CD14-positive monocyte (primary cell): ENCODE measurements at regions not wholly inside any gene's neighbourhood (a gene's known extent, or its start where the extent isn't known, plus 50 kb on each side); places are given as distances from the start of the nearest gene placed in this dataset.

Experiments used
- DNase-seq, 3 donors: peaks; one replicate each; pipeline ENCODE4 v3.0.0-alpha.2; 2011 to 2022
- H2AFZ ChIP-seq: 2 replicates; pipeline ENCODE4 v1.6.0; 2012; ENCODE audit warnings: mild to moderate bottlenecking, low read depth, low read length, inconsistent platforms; ENCODE audit not compliant: insufficient read depth, poor library complexity, severe bottlenecking
- H3K27ac ChIP-seq, 2 donors: 1 replicate in 1 of 2; 2 replicates in 1 of 2; pipeline ENCODE4 v1.5.1; 2012 to 2013; ENCODE audit warnings: low read length in 2 of 2, control low read depth in 1 of 2, inconsistent platforms in 1 of 2, low read depth in 1 of 2, mild to moderate bottlenecking in 1 of 2
- H3K27me3 ChIP-seq, 2 donors: one replicate each; pipeline versions ENCODE4 v1.6.0 to v1.6.1; 2011 to 2013; ENCODE audit warnings: low read length in 2 of 2; ENCODE audit not compliant: control insufficient read depth in 2 of 2, insufficient read depth in 2 of 2
- H3K36me3 ChIP-seq, 2 donors: replicated peaks in 1 of 2; 1 replicate in 1 of 2; 2 replicates in 1 of 2; pipeline versions ENCODE4 v1.5.1 to v1.6.1; 2012 to 2013; ENCODE audit warnings: low read length in 2 of 2, control low read depth in 1 of 2, inconsistent platforms in 1 of 2, mild to moderate bottlenecking in 1 of 2; ENCODE audit not compliant: insufficient read depth in 2 of 2, control insufficient read depth in 1 of 2
- H3K4me1 ChIP-seq, 2 donors: 1 replicate in 1 of 2; 2 replicates in 1 of 2; pipeline versions ENCODE4 v1.5.1 to v1.6.1; 2012 to 2013; ENCODE audit warnings: low read length in 2 of 2, control low read depth in 1 of 2, inconsistent platforms in 1 of 2, mild to moderate bottlenecking in 1 of 2, moderate library complexity in 1 of 2; ENCODE audit not compliant: insufficient read depth in 2 of 2, control insufficient read depth in 1 of 2
- H3K4me2 ChIP-seq: replicated peaks from 2 replicates; pipeline ENCODE3; 2012; ENCODE audit warnings: low read length, moderate library complexity, mild to moderate bottlenecking; ENCODE audit not compliant: poor library complexity, severe bottlenecking; ENCODE audit errors: extremely low read depth
- H3K4me3 ChIP-seq, 3 experiments: fragments of 200-600 bp in 1 of 3; sonication (generic) in 1 of 3; replicated peaks in 1 of 3; 1 replicate in 2 of 3; 2 replicates in 1 of 3; pipeline ENCODE4 v1.5.1; 2011 to 2013; ENCODE audit warnings: low read length in 3 of 3, mild to moderate bottlenecking in 3 of 3, control low read depth in 2 of 3, low read depth in 2 of 3, inconsistent platforms in 1 of 3, moderate library complexity in 1 of 3
- H3K79me2 ChIP-seq: 2 replicates; pipeline ENCODE4 v1.6.0; 2012; ENCODE audit warnings: mild to moderate bottlenecking, control low read depth, inconsistent platforms, low read length, moderate library complexity; ENCODE audit not compliant: insufficient read depth
- H3K9ac ChIP-seq: 2 replicates; pipeline ENCODE4 v1.6.0; 2017; ENCODE audit warnings: low read length, mild to moderate bottlenecking; ENCODE audit not compliant: insufficient read depth, poor library complexity, severe bottlenecking
- H3K9me3 ChIP-seq, 2 donors: replicated peaks in 1 of 2; 1 replicate in 1 of 2; 2 replicates in 1 of 2; pipeline versions ENCODE4 v1.5.1 to v1.6.1; 2012 to 2013; ENCODE audit warnings: low read length in 2 of 2, control low read depth in 1 of 2; ENCODE audit not compliant: control insufficient read depth in 1 of 2, insufficient read depth in 1 of 2
- H4K20me1 ChIP-seq: 2 replicates; pipeline ENCODE4 v1.6.0; 2012; ENCODE audit warnings: mild to moderate bottlenecking, low read length, control low read depth, moderate library complexity; ENCODE audit not compliant: insufficient read depth
- H3K27ac Mint-ChIP-seq, 7 donors: one replicate each; pipeline ENCODE4 v1.8.0; 2020; ENCODE audit warnings: mild to moderate bottlenecking in 7 of 7, mixed read lengths in 7 of 7, moderate library complexity in 6 of 7, inconsistent platforms in 2 of 7
- H3K27me3 Mint-ChIP-seq, 3 donors: one replicate each; pipeline ENCODE4 v1.8.0; 2021 to 2022; ENCODE audit warnings: low read depth in 3 of 3, mild to moderate bottlenecking in 3 of 3, mixed read lengths in 3 of 3, moderate library complexity in 3 of 3, inconsistent platforms in 1 of 3
- H3K36me3 Mint-ChIP-seq, 2 donors: one replicate each; pipeline ENCODE4 v1.8.0; 2020; ENCODE audit warnings: mixed read lengths in 2 of 2, inconsistent platforms in 1 of 2, mild to moderate bottlenecking in 1 of 2
- H3K4me1 Mint-ChIP-seq: one replicate; pipeline ENCODE4 v1.8.0; 2020; ENCODE audit warnings: mild to moderate bottlenecking, mixed read lengths
- H3K4me3 Mint-ChIP-seq, 2 donors: one replicate each; pipeline ENCODE4 v1.8.0; 2020; ENCODE audit warnings: mild to moderate bottlenecking in 2 of 2, mixed read lengths in 2 of 2, moderate library complexity in 1 of 2
- H3K9me3 Mint-ChIP-seq, 7 donors: one replicate each; pipeline ENCODE4 v1.8.0; 2020 to 2022; ENCODE audit warnings: mixed read lengths in 7 of 7, mild to moderate bottlenecking in 6 of 7, moderate library complexity in 6 of 7, inconsistent platforms in 2 of 7
- WGBS: methylation state at CpG from one replicate; pipeline ENCODE4 v1.1.5; 2013; ENCODE audit warnings: missing lambda C conversion rate; ENCODE audit not compliant: insufficient coverage; 5-methylcytosine and 5-hydroxymethylcytosine counted together
- intact Hi-C, 2 donors: fragments of 100-400 bp; cut with micrococcal nuclease; formaldehyde crosslinking; loops; one replicate each; pipeline versions ENCODE4 v1.15.0 to v1.15.1; 2023
- TF ChIP-seq, protein P1 (sequence below): fragments of 200-600 bp; IDR thresholded peaks from one replicate; pipeline ENCODE4 v1.8.0; 2022; ENCODE audit warnings: antibody characterized with exemption, mild to moderate bottlenecking

DNA sequence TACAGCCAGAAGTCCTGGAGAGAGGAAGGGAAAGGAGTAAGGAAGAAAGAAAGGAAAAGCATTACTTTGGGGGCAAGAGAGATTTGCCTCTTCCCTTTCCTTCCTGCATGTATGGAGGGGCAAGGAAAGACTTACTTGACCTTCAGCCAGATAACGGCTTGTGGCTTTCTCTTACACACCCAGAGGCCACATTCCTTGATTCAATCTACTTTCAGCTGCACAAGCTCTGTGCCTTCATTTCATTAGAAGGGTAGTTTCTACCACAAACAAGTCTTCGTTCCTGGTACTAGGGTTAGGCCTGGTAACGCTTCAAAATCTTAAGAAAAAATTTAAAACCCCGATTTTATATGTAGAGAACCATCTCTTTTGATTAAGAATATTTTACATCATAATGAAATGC is 835.9 kb downstream of the TUSC7 start:
- Histone ChIP-seq H3K4me1 (no peaks in the 10 kb centered on the region), H4K20me1 (no peaks in the 10 kb centered on the region), H3K9me3 (no peaks in the 10 kb centered on the region), H3K4me2 (no peak overlapping the region), H3K79me2 (no peaks in the 10 kb centered on the region), H2AFZ (no peak overlapping the region), H3K4me3 (no peak overlapping the region), H3K9ac (no peak overlapping the region), H3K27ac (no peak overlapping the region), H3K27me3 (no peaks in the 10 kb centered on the region), H3K36me3 (no peaks in the 10 kb centered on the region)
- H3K27ac Mint-ChIP-seq, result no peak overlapping the region
- 67% methylated on average over 1 of the region's 4 CpGs for WGBS
- TF ChIP-seq, protein P1, sequence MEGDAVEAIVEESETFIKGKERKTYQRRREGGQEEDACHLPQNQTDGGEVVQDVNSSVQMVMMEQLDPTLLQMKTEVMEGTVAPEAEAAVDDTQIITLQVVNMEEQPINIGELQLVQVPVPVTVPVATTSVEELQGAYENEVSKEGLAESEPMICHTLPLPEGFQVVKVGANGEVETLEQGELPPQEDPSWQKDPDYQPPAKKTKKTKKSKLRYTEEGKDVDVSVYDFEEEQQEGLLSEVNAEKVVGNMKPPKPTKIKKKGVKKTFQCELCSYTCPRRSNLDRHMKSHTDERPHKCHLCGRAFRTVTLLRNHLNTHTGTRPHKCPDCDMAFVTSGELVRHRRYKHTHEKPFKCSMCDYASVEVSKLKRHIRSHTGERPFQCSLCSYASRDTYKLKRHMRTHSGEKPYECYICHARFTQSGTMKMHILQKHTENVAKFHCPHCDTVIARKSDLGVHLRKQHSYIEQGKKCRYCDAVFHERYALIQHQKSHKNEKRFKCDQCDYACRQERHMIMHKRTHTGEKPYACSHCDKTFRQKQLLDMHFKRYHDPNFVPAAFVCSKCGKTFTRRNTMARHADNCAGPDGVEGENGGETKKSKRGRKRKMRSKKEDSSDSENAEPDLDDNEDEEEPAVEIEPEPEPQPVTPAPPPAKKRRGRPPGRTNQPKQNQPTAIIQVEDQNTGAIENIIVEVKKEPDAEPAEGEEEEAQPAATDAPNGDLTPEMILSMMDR, result no peak
- H3K9me3 Mint-ChIP-seq, result peaks cover 0 to 2% (median 0%) of the 10 kb centered on the region in 7 donors
- DNase-seq, result no peak
- intact Hi-C loops, result no loop called here
- no peak overlapping the region for H3K4me3 Mint-ChIP-seq
- H3K27me3 Mint-ChIP-seq, result peaks cover 0 to 5% (median 3%) of the 10 kb centered on the region in 3 donors
- H3K36me3 Mint-ChIP-seq, result no peaks in the 10 kb centered on the region
- H3K4me1 Mint-ChIP-seq, result no peaks in the 10 kb centered on the region

DNA sequence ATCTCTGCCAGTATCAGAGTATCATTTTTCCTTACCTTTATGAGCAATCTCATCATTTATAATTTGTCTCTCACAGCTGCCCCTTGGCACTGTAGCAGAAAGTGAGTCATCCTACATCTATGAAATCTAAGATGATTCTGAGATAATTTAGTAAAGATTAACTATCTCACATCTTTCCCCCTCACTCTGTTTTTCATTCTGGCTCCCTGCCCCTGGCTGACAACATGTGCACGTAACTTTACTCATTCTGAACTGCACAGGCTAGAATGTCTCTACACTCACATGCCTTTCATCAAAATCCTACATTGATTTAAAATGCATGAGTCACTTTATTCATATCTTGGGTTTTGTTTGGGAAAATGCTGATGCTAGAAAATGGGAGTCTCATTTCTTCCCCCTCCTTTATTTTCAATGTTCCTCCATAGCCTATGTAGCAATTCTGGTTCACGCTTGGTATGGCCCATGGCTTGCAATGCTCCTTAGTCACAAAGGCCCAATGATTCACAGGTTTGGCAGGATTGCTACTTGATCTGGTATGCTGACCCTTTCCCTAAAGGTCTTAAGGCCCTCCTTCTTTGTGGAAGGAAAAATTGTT is 838.5 kb downstream of the TUSC7 start:
- Histone ChIP-seq H3K27ac (no peak overlapping the region), H3K4me1 (peaks cover 0 to 5% of the 10 kb centered on the region in 2 donors), H3K9ac (no peak overlapping the region), H3K79me2 (no peaks in the 10 kb centered on the region), H3K4me3 (no peak overlapping the region), H3K4me2 (no peak overlapping the region), H2AFZ (no peak overlapping the region), H3K36me3 (no peaks in the 10 kb centered on the region), H3K27me3 (no peaks in the 10 kb centered on the region), H4K20me1 (no peaks in the 10 kb centered on the region), H3K9me3 (no peaks in the 10 kb centered on the region)
- TF ChIP-seq, protein P1, result no peak
- intact Hi-C loops, result no loop called here
- no peaks in the 10 kb centered on the region for H3K36me3 Mint-ChIP-seq
- no peak overlapping the region for H3K27ac Mint-ChIP-seq
- peaks cover 12% of the 10 kb centered on the region for H3K4me1 Mint-ChIP-seq
- H3K27me3 Mint-ChIP-seq, result peaks cover 0 to 5% (median 3%) of the 10 kb centered on the region in 3 donors
- no CpG with 5 or more reads among the region's 2 CpGs for whole genome bisulfite sequencing
- peaks cover 0 to 2% (median 0%) of the 10 kb centered on the region in 7 donors for H3K9me3 Mint-ChIP-seq
- no peak for DNase-seq
- H3K4me3 Mint-ChIP-seq, result no peak overlapping the region
